Mucosa of gallbladder (tissue), 1 donor: ENCODE measurements at regions not wholly inside any gene's neighbourhood (a gene's known extent, or its start where the extent isn't known, plus 50 kb on each side); places are given as distances from the start of the nearest gene placed in this dataset.

Source experiments
- DNase-seq: peaks from one replicate; pipeline ENCODE4 v3.0.0-alpha.2; 2020; ENCODE audit warnings: low spot score
- donor health status: DM: no; HTN: no; CAD: no.

GRCh38 chr6:37556881-37557644 is 57.4 kb upstream of the CCDC167 start:
- no peak for DNase-seq

GRCh38 chr6:37555040-37555781 is 55.5 kb upstream of the CCDC167 start:
- no peak for DNase-seq

GRCh38 chr6:37554480-37554819 is 54.8 kb upstream of the CCDC167 start:
- DNase-seq: no peak

DNA sequence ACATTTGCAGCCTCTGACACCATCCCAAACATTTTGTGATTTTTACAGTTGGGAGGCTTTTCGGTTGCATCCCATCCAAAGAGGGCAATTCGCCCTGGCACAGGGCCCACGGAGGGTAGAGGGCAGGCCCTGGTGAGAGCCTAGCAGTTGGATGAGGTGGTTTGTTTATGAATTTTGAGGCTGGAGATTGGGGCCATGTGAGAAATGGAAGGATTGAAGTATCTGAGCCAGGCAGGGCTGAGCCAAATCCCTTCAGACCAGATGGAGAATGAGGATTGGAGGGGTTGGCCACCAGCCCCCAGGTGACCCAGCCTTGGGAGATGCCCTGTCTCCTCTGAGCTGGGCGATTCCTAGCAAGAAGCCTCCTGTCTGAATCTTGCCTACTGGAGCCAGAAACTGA is 52.6 kb upstream of the CCDC167 start:
- DNase-seq: no peak

DNA sequence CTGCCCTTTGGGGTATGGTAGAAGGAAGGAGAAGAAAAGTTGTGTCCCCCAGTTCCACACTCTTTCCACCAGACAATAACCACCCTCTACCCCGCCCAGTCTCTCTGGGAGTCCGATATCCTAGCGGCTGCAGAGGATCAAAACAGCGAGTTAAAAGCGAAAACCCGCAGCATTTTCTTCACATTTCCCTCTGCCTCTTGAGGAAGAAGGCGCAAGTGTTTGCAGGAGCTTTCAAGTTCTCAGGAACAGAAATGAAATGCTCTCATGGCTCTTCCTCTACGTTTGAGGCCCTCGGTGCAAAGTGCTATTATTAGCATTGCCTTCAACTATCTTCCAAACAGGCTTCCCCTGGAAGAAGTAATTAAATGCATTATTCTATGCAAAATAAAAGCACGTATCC is 52.2 kb upstream of the CCDC167 start:
- no peak for DNase-seq

- no peak for DNase-seq
These were observed 51.8 kb upstream of the CCDC167 start for GRCh38 chr6:37551446-37551845.

GRCh38 chr6:37551002-37551401 is 51.3 kb upstream of the CCDC167 start:
- DNase-seq: no peak

DNA sequence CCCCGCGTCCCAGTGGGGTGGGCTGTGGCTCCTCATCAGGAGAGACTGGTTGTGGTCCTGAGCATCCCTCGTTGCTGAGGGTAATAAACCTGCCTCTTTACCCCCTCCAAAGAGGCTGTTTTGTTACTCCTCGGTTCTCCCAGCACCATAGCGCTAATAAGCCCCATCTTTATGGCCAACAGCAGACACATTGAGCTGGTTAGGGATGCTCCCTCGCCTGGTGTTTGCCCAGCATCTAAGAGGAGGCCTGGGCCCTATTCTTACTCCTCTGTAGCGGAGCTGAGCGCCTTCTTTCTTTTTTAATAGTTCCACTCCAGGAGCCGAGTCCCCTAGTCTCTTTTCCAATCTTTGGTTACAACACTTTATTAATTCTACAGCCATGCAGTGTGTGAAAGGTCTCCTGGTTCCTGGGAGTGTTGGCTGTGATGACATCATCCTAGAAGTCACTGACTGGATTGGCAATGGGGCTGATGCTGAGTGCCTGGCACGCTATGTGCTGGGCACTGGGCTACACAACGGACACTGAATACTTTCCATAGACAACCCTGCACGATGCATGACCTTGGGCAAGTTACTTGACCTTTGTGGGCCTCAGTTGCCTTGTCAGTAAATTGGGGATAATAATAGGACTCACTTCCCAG is 50.6 kb upstream of the CCDC167 start:
- no peak for DNase-seq

GRCh38 chr6:37549558-37549957 is 49.9 kb upstream of the CCDC167 start:
- no peak for DNase-seq
